ENCODE measurements at regions not wholly inside any gene's neighbourhood (a gene's known extent, or its start where the extent isn't known, plus 50 kb on each side); places are given as distances from the start of the nearest gene placed in this dataset.

DNA sequence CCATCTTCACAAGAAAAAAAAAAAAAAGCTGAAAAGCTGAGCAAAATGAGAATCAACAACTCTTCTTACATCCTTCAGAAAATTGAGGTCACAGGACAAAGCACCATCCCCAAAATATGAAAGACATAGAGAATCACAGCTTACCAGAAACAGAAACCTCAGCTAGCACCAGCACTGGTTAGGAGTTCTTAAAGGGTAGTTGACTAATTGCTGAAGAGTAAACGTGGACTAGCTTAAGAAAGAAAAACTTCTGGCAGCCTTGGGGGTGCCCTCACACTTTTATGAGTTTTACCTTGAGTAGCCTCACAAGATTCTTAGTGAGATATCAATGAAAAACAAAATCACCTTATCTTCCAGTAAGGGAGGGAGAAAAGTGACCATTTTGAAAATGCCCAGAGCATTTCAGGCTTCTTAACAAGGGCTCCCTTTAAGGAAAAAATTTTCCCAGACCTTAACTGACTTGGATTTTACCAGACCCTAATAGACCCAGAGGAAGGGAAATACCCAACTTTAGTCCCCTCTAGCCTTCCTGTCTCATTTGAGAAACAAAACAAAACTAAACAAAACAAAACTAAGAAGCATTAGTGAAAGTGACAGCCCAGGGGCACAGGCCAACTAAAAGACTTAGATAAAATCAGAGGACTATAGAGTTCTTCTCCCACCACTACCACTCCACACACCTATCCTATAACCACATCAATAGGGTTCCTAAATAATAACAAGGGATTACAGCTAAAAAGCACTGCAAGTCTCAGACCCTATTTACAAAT, 888.6 kb downstream of the DIAPH3 start:
- H3K27ac ChIP-seq (ENCODE audit: low read length in 2 of 2) = no peak overlapping the region
- intact Hi-C loops (cut with micrococcal nuclease) = no loop called here
- H3K27ac Mint-ChIP-seq = no peak overlapping the region
- CTCF ChIA-PET = interaction anchor here (0.8 kb wide), 1 partner anchor 11 kb away, joined by 3 read pairs; no protein-coding TSS in a partner anchor
- H3K9me3 ChIP-seq (ENCODE audit: control extremely low read depth in 1 of 3, control insufficient read depth in 2 of 3, insufficient read depth in 1 of 3, low read length in 2 of 3) = no peaks in the 10 kb centered on the region
- no peaks in the 10 kb centered on the region for H3K4me1 ChIP-seq (ENCODE audit: control insufficient read depth in 2 of 2, insufficient read depth in 2 of 2, low read length in 2 of 2)
- TF ChIP-seq, protein P1, sequence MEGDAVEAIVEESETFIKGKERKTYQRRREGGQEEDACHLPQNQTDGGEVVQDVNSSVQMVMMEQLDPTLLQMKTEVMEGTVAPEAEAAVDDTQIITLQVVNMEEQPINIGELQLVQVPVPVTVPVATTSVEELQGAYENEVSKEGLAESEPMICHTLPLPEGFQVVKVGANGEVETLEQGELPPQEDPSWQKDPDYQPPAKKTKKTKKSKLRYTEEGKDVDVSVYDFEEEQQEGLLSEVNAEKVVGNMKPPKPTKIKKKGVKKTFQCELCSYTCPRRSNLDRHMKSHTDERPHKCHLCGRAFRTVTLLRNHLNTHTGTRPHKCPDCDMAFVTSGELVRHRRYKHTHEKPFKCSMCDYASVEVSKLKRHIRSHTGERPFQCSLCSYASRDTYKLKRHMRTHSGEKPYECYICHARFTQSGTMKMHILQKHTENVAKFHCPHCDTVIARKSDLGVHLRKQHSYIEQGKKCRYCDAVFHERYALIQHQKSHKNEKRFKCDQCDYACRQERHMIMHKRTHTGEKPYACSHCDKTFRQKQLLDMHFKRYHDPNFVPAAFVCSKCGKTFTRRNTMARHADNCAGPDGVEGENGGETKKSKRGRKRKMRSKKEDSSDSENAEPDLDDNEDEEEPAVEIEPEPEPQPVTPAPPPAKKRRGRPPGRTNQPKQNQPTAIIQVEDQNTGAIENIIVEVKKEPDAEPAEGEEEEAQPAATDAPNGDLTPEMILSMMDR (IDR thresholded peaks at IDR 0.05) = no peak
- TF ChIP-seq EZH2 (IDR thresholded peaks at IDR 0.05; ENCODE audit: borderline replicate concordance, insufficient read depth, low read depth, low read length, poor library complexity, severe bottlenecking) = no peak
- H3K4me3 Mint-ChIP-seq = no peak overlapping the region
- H3K4me1 Mint-ChIP-seq = no peaks in the 10 kb centered on the region
- no peaks in the 10 kb centered on the region for H3K27me3 Mint-ChIP-seq
- H3K79me2 ChIP-seq (ENCODE audit: control insufficient read depth, insufficient read depth, low read length) = no peaks in the 10 kb centered on the region
- no peak for DNase-seq
- H3K27me3 ChIP-seq (replicated peaks in 1 of 4; ENCODE audit: control extremely low read depth in 1 of 4, control insufficient read depth in 3 of 4, insufficient read depth in 4 of 4, low read length in 3 of 4) = no peaks in the 10 kb centered on the region
- H3K36me3 ChIP-seq (replicated peaks in 1 of 2; ENCODE audit: control extremely low read depth in 1 of 2, control insufficient read depth in 1 of 2, extremely low read depth in 1 of 2, insufficient read depth in 2 of 2, low read length in 1 of 2) = no peaks in the 10 kb centered on the region
- no CpG with 5 or more reads among the region's 1 CpG for WGBS (ENCODE audit: insufficient coverage)
- H4K20me1 ChIP-seq (ENCODE audit: control insufficient read depth, insufficient read depth, low read length, poor library complexity, severe bottlenecking) = no peaks in the 10 kb centered on the region
- POLR2A ChIA-PET = no interaction called here
- H3K4me3 ChIP-seq (ENCODE audit: control extremely low read depth in 1 of 5, extremely low read depth in 1 of 5, insufficient read depth in 1 of 5, low read depth in 2 of 5, low read length in 4 of 5) = no peak overlapping the region
- ATAC-seq (ENCODE audit: low read depth) = no peak
- H2AFZ ChIP-seq (ENCODE audit: insufficient read depth, low read depth, low read length, poor library complexity, severe bottlenecking) = no peak overlapping the region
- H3K9me3 Mint-ChIP-seq (ENCODE audit: insufficient read depth) = no peaks in the 10 kb centered on the region
- no peak overlapping the region for H3K4me2 ChIP-seq (replicated peaks; ENCODE audit: low read depth, low read length, poor library complexity, severe bottlenecking)
- H3K9ac ChIP-seq (ENCODE audit: low read length) = no peak overlapping the region

DNA sequence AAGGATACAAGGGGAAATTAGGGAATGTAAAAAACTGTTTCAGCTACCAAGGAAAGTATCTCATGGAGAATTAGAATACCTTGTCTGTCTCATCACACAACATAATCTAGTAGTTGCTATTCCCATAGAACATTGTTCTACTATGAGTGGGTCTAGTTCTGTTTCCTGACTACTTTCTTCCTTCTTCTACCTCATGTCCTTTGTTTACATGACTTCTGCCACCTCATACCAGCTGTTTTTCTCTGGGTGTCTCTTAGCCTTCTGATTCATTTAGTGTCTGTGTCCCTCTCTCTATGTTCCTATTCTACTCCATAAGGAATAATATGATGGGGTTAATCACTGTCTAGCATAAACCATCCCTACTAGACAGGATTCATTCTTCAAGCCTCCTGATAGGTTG, 887.3 kb downstream of the DIAPH3 start:
- Mint-ChIP-seq H3K27me3 (no peaks in the 10 kb centered on the region), H3K27ac (no peak overlapping the region), H3K4me3 (no peak overlapping the region), H3K9me3 (ENCODE audit: insufficient read depth) (no peaks in the 10 kb centered on the region), H3K4me1 (no peaks in the 10 kb centered on the region)
- CTCF ChIA-PET = no interaction called here
- Histone ChIP-seq H4K20me1 (ENCODE audit: control insufficient read depth, insufficient read depth, low read length, poor library complexity, severe bottlenecking) (no peaks in the 10 kb centered on the region), H3K36me3 (replicated peaks in 1 of 2; ENCODE audit: control extremely low read depth in 1 of 2, control insufficient read depth in 1 of 2, extremely low read depth in 1 of 2, insufficient read depth in 2 of 2, low read length in 1 of 2) (no peaks in the 10 kb centered on the region), H2AFZ (ENCODE audit: insufficient read depth, low read depth, low read length, poor library complexity, severe bottlenecking) (no peak overlapping the region), H3K4me1 (ENCODE audit: control insufficient read depth in 2 of 2, insufficient read depth in 2 of 2, low read length in 2 of 2) (no peaks in the 10 kb centered on the region), H3K9ac (ENCODE audit: low read length) (no peak overlapping the region), H3K4me2 (replicated peaks; ENCODE audit: low read depth, low read length, poor library complexity, severe bottlenecking) (no peak overlapping the region), H3K9me3 (ENCODE audit: control extremely low read depth in 1 of 3, control insufficient read depth in 2 of 3, insufficient read depth in 1 of 3, low read length in 2 of 3) (no peaks in the 10 kb centered on the region), H3K79me2 (ENCODE audit: control insufficient read depth, insufficient read depth, low read length) (no peaks in the 10 kb centered on the region), H3K27me3 (replicated peaks in 1 of 4; ENCODE audit: control extremely low read depth in 1 of 4, control insufficient read depth in 3 of 4, insufficient read depth in 4 of 4, low read length in 3 of 4) (no peaks in the 10 kb centered on the region), H3K27ac (ENCODE audit: low read length in 2 of 2) (no peak overlapping the region), H3K4me3 (ENCODE audit: control extremely low read depth in 1 of 5, extremely low read depth in 1 of 5, insufficient read depth in 1 of 5, low read depth in 2 of 5, low read length in 4 of 5) (no peak overlapping the region)
- POLR2A ChIA-PET = no interaction called here
- DNase-seq = no peak
- intact Hi-C loops (cut with micrococcal nuclease) = no loop called here
- no peak for TF ChIP-seq EZH2 (IDR thresholded peaks at IDR 0.05; ENCODE audit: borderline replicate concordance, insufficient read depth, low read depth, low read length, poor library complexity, severe bottlenecking)
- TF ChIP-seq, protein P1 (IDR thresholded peaks at IDR 0.05) = no peak
- ATAC-seq (ENCODE audit: low read depth) = no peak
